HL-60 (cell line): ENCODE measurements at regions not wholly inside any gene's neighbourhood (a gene's known extent, or its start where the extent isn't known, plus 50 kb on each side); places are given as distances from the start of the nearest gene placed in this dataset.
"Not testable (repeated sequence)": the region's sequence is repeated elsewhere in the genome, so short reads cannot be mapped to it uniquely, and the experiment has no call there.

Experiments
- DNase-seq, 2 experiments: peaks; one replicate each; pipeline ENCODE4 v3.0.0-alpha.2; 2010 to 2020; ENCODE audit warnings: low read depth in 1 of 2, low spot score in 1 of 2
- H3K27ac ChIP-seq: fragments of 250-450 bp; sonication (Bioruptor Pico); replicated peaks from 2 replicates; pipeline ENCODE4 v1.5.1; 2020; ENCODE audit warnings: mild to moderate bottlenecking, moderate library complexity
- H3K27me3 ChIP-seq: fragments of 250-450 bp; sonication (Bioruptor Pico); 2 replicates; pipeline ENCODE4 v1.5.1; 2021; ENCODE audit warnings: mild to moderate bottlenecking, moderate library complexity; ENCODE audit not compliant: insufficient read depth, poor library complexity, severe bottlenecking
- H3K4me3 ChIP-seq: replicated peaks from 2 replicates; pipeline ENCODE4 v1.5.1; 2011; ENCODE audit warnings: mild to moderate bottlenecking, control low read depth, low read length; ENCODE audit not compliant: insufficient read depth
- CTCF ChIP-seq: IDR thresholded peaks from one replicate; pipeline ENCODE4 v1.5.1; 2011; ENCODE audit warnings: low read length, control low read depth, inconsistent platforms; ENCODE audit not compliant: insufficient read depth
- GABPA ChIP-seq: IDR thresholded peaks from 2 replicates; pipeline ENCODE4 v1.6.1; 2012; ENCODE audit warnings: low read depth
- POLR2AphosphoS5 ChIP-seq: IDR thresholded peaks from 2 replicates; pipeline ENCODE4 v1.6.1; 2012; ENCODE audit warnings: low read depth
- SPI1 ChIP-seq: IDR thresholded peaks from 2 replicates; pipeline ENCODE4 v1.6.1; 2012; ENCODE audit warnings: low read depth, mild to moderate bottlenecking, borderline replicate concordance
- TF ChIP-seq, protein P1 (sequence below): IDR thresholded peaks from 2 replicates; pipeline ENCODE4 v1.6.1; 2012; ENCODE audit warnings: low read depth; ENCODE audit not compliant: insufficient replicate concordance

GRCh38 chr4:108415389-108415788 is 205.0 kb upstream of the RPL34 start:
- no peak for DNase-seq
- H3K4me3 ChIP-seq: no peak overlapping the region
- TF ChIP-seq CTCF: no peak
- TF ChIP-seq POLR2AphosphoS5: no peak
- TF ChIP-seq SPI1: no peak
- no peak for TF ChIP-seq GABPA
- TF ChIP-seq, protein P1, sequence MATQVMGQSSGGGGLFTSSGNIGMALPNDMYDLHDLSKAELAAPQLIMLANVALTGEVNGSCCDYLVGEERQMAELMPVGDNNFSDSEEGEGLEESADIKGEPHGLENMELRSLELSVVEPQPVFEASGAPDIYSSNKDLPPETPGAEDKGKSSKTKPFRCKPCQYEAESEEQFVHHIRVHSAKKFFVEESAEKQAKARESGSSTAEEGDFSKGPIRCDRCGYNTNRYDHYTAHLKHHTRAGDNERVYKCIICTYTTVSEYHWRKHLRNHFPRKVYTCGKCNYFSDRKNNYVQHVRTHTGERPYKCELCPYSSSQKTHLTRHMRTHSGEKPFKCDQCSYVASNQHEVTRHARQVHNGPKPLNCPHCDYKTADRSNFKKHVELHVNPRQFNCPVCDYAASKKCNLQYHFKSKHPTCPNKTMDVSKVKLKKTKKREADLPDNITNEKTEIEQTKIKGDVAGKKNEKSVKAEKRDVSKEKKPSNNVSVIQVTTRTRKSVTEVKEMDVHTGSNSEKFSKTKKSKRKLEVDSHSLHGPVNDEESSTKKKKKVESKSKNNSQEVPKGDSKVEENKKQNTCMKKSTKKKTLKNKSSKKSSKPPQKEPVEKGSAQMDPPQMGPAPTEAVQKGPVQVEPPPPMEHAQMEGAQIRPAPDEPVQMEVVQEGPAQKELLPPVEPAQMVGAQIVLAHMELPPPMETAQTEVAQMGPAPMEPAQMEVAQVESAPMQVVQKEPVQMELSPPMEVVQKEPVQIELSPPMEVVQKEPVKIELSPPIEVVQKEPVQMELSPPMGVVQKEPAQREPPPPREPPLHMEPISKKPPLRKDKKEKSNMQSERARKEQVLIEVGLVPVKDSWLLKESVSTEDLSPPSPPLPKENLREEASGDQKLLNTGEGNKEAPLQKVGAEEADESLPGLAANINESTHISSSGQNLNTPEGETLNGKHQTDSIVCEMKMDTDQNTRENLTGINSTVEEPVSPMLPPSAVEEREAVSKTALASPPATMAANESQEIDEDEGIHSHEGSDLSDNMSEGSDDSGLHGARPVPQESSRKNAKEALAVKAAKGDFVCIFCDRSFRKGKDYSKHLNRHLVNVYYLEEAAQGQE: no peak
- no peaks in the 10 kb centered on the region for H3K27me3 ChIP-seq
- no peak overlapping the region for H3K27ac ChIP-seq

GRCh38 chr4:108411836-108412235 is 208.5 kb upstream of the RPL34 start:
- Histone ChIP-seq H3K4me3 (no peak overlapping the region), H3K27ac (no peak overlapping the region), H3K27me3 (no peaks in the 10 kb centered on the region)
- TF ChIP-seq, protein P1: no peak
- no peak for TF ChIP-seq POLR2AphosphoS5
- no peak for TF ChIP-seq CTCF
- TF ChIP-seq GABPA: no peak
- TF ChIP-seq SPI1: no peak
- DNase-seq: no peak

DNA sequence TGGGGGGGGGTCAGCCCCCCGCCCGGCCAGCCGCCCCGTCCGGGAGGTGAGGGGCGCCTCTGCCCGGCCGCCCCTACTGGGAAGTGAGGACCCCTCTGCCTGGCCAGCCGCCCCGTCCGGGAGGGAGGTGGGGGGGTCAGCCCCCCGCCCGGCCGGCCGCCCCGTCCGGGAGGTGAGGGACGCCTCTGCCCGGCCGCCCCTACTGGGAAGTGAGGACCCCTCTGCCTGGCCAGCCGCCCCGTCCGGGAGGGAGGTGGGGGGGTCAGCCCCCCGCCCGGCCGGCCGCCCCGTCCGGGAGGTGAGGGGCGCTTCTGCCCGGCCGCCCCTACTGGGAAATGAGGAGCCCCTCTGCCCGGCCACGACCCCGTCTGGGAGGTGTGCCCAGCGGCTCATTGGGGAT is 210.7 kb upstream of the RPL34 start:
- H3K4me3 ChIP-seq, DNase-seq, H3K27me3 ChIP-seq, H3K27ac ChIP-seq: not testable (repeated sequence)

GRCh38 chr4:108405586-108405985 is 214.8 kb upstream of the RPL34 start:
- H3K27me3 ChIP-seq: no peaks in the 10 kb centered on the region
- no peak overlapping the region for H3K27ac ChIP-seq
- TF ChIP-seq GABPA (no peak), POLR2AphosphoS5 (no peak), CTCF (no peak), SPI1 (no peak)
- TF ChIP-seq, protein P1: no peak
- no peak overlapping the region for H3K4me3 ChIP-seq
- no peak for DNase-seq
